HEK293 (cell line): ENCODE measurements at regions not wholly inside any gene's neighbourhood (a gene's known extent, or its start where the extent isn't known, plus 50 kb on each side); places are given as distances from the start of the nearest gene placed in this dataset.

Experiments used
- CTCF ChIA-PET: fragments of 350-600 bp; formaldehyde crosslinking; extraction: SDS; loops from one replicate; lab custom pipeline; 2021; ENCODE audit warnings: antibody characterized with exemption; lab: Yijun Ruan, JAX
- POLR2A ChIA-PET: fragments of 300-600 bp; formaldehyde crosslinking; extraction: SDS; loops from one replicate; lab custom pipeline; 2020; ENCODE audit warnings: antibody characterized with exemption, inconsistent platforms; lab: Yijun Ruan, JAX
- H3K27ac ChIP-seq: fragments of 200-500 bp; sonication (Bioruptor generic); 2 replicates; pipeline ENCODE4 v1.5.1; 2014; ENCODE audit warnings: low read depth, low read length, control low read depth, inconsistent platforms; ENCODE audit errors: extremely low read depth
- H3K36me3 ChIP-seq, 2 experiments: fragments of 200-500 bp in 1 of 2; sonication (Bioruptor generic) in 1 of 2; 1 replicate in 1 of 2; 2 replicates in 1 of 2; pipeline ENCODE4 v1.5.1; 2014 to 2017; ENCODE audit warnings: inconsistent platforms in 2 of 2, low read length in 2 of 2; ENCODE audit not compliant: control insufficient read depth in 2 of 2, insufficient read depth in 1 of 2
- H3K4me1 ChIP-seq: fragments of 200-500 bp; sonication (Bioruptor generic); 2 replicates; pipeline ENCODE4 v1.5.1; 2014; ENCODE audit warnings: mild to moderate bottlenecking, low read length, inconsistent platforms; ENCODE audit not compliant: control insufficient read depth, insufficient read depth
- H3K4me3 ChIP-seq: 2 replicates; pipeline ENCODE4 v1.5.1; 2011; ENCODE audit warnings: low read depth, mild to moderate bottlenecking, control low read depth, low read length, moderate library complexity
- H3K9me3 ChIP-seq: fragments of 200-500 bp; sonication (Bioruptor generic); 2 replicates; pipeline ENCODE4 v1.5.1; 2014; ENCODE audit warnings: low read depth, low read length, inconsistent platforms; ENCODE audit not compliant: control insufficient read depth, insufficient read depth
- BCL11A ChIP-seq: fragments of 450-650 bp; formaldehyde crosslinking; IDR thresholded peaks from 2 replicates; pipeline ENCODE4 v1.5.1; 2016; ENCODE audit warnings: low read depth, missing biosample characterization, missing genetic modification characterization
- BCL11B ChIP-seq: fragments of 450-650 bp; formaldehyde crosslinking; IDR thresholded peaks from 2 replicates; pipeline ENCODE4 v1.5.1; 2016; ENCODE audit warnings: low read depth, missing biosample characterization, missing genetic modification characterization
- GFI1B ChIP-seq: fragments of 450-650 bp; formaldehyde crosslinking; IDR thresholded peaks from 2 replicates; pipeline ENCODE4 v1.5.1; 2016; ENCODE audit warnings: missing biosample characterization, missing genetic modification characterization
- KLF10 ChIP-seq: fragments of 450-650 bp; IDR thresholded peaks from 2 replicates; pipeline ENCODE4 v1.5.1; 2018; ENCODE audit warnings: missing biosample characterization, mild to moderate bottlenecking, missing genetic modification characterization
- SETDB1 ChIP-seq: IDR thresholded peaks from one replicate; pipeline ENCODE4 v1.6.1; 2017; ENCODE audit warnings: mild to moderate bottlenecking, low read length, moderate library complexity, mixed read lengths; ENCODE audit not compliant: insufficient read length
- TCF7L2 ChIP-seq: IDR thresholded peaks from 2 replicates; pipeline ENCODE4 v1.6.1; 2011; ENCODE audit warnings: low read depth, mild to moderate bottlenecking, inconsistent platforms, low read length, moderate library complexity, borderline replicate concordance
- ZBTB20 ChIP-seq: fragments of 450-650 bp; formaldehyde crosslinking; IDR thresholded peaks from 2 replicates; pipeline ENCODE4 v1.5.1; 2016; ENCODE audit warnings: missing biosample characterization, missing genetic modification characterization
- ZNF114 ChIP-seq: fragments of 450-650 bp; formaldehyde crosslinking; IDR thresholded peaks from 2 replicates; pipeline ENCODE4 v1.5.0; 2017; ENCODE audit warnings: missing biosample characterization, missing genetic modification characterization
- ZNF121 ChIP-seq: fragments of 450-650 bp; formaldehyde crosslinking; IDR thresholded peaks from 2 replicates; pipeline ENCODE4 v1.5.1; 2016; ENCODE audit warnings: missing biosample characterization, missing genetic modification characterization
- ZNF138 ChIP-seq: fragments of 450-650 bp; formaldehyde crosslinking; IDR thresholded peaks from 2 replicates; pipeline ENCODE4 v1.5.1; 2016; ENCODE audit warnings: missing biosample characterization, missing genetic modification characterization, borderline replicate concordance
- ZNF16 ChIP-seq: fragments of 450-650 bp; formaldehyde crosslinking; IDR thresholded peaks from 2 replicates; pipeline ENCODE4 v1.5.1; 2016; ENCODE audit warnings: low read depth, missing biosample characterization, missing genetic modification characterization
- ZNF211 ChIP-seq: fragments of 450-650 bp; formaldehyde crosslinking; IDR thresholded peaks from 2 replicates; pipeline ENCODE4 v1.5.1; 2016; ENCODE audit warnings: low read depth, missing biosample characterization, missing genetic modification characterization
- ZNF221 ChIP-seq: fragments of 450-650 bp; formaldehyde crosslinking; IDR thresholded peaks from 2 replicates; pipeline ENCODE4 v1.5.1; 2017; ENCODE audit warnings: missing biosample characterization, missing genetic modification characterization, borderline replicate concordance
- ZNF26 ChIP-seq: fragments of 450-650 bp; formaldehyde crosslinking; IDR thresholded peaks from 2 replicates; pipeline ENCODE4 v1.5.1; 2016; ENCODE audit warnings: missing biosample characterization, missing genetic modification characterization
- ZNF274 ChIP-seq, 2 experiments: fragments of 200-500 bp in 1 of 2; fragments of 450-650 bp in 1 of 2; sonication (Bioruptor generic) in 1 of 2; formaldehyde crosslinking in 1 of 2; IDR thresholded peaks; 2 replicates each; pipeline versions ENCODE4 v1.5.1 to v1.6.1; 2014 to 2016; ENCODE audit warnings: borderline replicate concordance in 1 of 2, inconsistent platforms in 1 of 2, low read length in 1 of 2, missing biosample characterization in 1 of 2, missing genetic modification characterization in 1 of 2
- ZNF391 ChIP-seq: fragments of 450-650 bp; formaldehyde crosslinking; IDR thresholded peaks from 2 replicates; pipeline ENCODE4 v1.5.1; 2016; ENCODE audit warnings: low read depth, missing biosample characterization, missing genetic modification characterization, borderline replicate concordance
- ZNF404 ChIP-seq: fragments of 450-650 bp; formaldehyde crosslinking; IDR thresholded peaks from 2 replicates; pipeline ENCODE4 v1.5.1; 2017; ENCODE audit warnings: missing biosample characterization, missing genetic modification characterization
- ZNF433 ChIP-seq: fragments of 450-650 bp; formaldehyde crosslinking; IDR thresholded peaks from 2 replicates; pipeline ENCODE4 v1.5.1; 2016; ENCODE audit warnings: missing biosample characterization, missing genetic modification characterization, low read depth
- ZNF530 ChIP-seq: fragments of 450-650 bp; formaldehyde crosslinking; IDR thresholded peaks from 2 replicates; pipeline ENCODE4 v1.5.1; 2016; ENCODE audit warnings: low read depth, missing biosample characterization, missing genetic modification characterization
- ZNF571 ChIP-seq: fragments of 450-650 bp; formaldehyde crosslinking; IDR thresholded peaks from 2 replicates; pipeline ENCODE4 v1.5.0; 2017; ENCODE audit warnings: missing biosample characterization, missing genetic modification characterization
- ZNF785 ChIP-seq: fragments of 450-650 bp; formaldehyde crosslinking; IDR thresholded peaks from 2 replicates; pipeline ENCODE4 v1.5.1; 2016; ENCODE audit warnings: missing biosample characterization, missing genetic modification characterization
- TF ChIP-seq, protein P1 (sequence below): fragments of 450-650 bp; IDR thresholded peaks from 2 replicates; pipeline ENCODE4 v1.5.1; 2018; ENCODE audit warnings: missing biosample characterization, mild to moderate bottlenecking, missing genetic modification characterization
- TF ChIP-seq, protein P2 (sequence below): fragments of 450-650 bp; formaldehyde crosslinking; IDR thresholded peaks from 2 replicates; pipeline ENCODE4 v1.5.1; 2016; ENCODE audit warnings: missing biosample characterization, missing genetic modification characterization

GRCh38 chr14:87283547-87283946 lies 709.4 kb downstream of the GALC start (continued):
- TF ChIP-seq, protein P1, sequence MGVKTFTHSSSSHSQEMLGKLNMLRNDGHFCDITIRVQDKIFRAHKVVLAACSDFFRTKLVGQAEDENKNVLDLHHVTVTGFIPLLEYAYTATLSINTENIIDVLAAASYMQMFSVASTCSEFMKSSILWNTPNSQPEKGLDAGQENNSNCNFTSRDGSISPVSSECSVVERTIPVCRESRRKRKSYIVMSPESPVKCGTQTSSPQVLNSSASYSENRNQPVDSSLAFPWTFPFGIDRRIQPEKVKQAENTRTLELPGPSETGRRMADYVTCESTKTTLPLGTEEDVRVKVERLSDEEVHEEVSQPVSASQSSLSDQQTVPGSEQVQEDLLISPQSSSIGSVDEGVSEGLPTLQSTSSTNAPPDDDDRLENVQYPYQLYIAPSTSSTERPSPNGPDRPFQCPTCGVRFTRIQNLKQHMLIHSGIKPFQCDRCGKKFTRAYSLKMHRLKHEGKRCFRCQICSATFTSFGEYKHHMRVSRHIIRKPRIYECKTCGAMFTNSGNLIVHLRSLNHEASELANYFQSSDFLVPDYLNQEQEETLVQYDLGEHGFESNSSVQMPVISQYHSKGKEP (tag by site-specific recombination): no peak
- TF ChIP-seq, protein P2, sequence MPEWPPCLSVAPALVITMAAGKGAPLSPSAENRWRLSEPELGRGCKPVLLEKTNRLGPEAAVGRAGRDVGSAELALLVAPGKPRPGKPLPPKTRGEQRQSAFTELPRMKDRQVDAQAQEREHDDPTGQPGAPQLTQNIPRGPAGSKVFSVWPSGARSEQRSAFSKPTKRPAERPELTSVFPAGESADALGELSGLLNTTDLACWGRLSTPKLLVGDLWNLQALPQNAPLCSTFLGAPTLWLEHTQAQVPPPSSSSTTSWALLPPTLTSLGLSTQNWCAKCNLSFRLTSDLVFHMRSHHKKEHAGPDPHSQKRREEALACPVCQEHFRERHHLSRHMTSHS: no peak
- TF ChIP-seq, all 188 proteins: peak for 0

DNA sequence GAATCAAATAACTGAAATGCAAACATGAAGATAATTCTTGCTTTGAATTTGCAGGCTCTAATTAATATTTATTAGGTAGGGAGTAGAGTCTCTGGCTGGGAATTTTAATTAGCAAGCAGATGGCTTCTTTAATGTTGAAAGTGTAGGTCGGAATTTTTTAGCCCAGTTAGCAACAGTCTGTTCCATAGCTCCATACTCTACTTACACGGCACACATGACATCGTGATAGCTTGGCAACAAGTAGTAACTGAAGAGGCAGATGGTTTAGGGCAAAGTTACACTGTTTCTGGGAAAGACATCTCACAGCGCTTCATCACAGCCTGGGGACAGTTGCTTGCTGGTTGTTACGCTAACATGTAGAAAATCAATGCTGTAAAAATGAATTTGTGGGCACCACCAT lies 710.7 kb downstream of the GALC start:
- no peak overlapping the region for H3K4me3 ChIP-seq
- no peak overlapping the region for H3K27ac ChIP-seq
- POLR2A ChIA-PET: no interaction called here
- no peaks in the 10 kb centered on the region for H3K9me3 ChIP-seq
- TF ChIP-seq ZNF138 (tag by site-specific recombination): no peak
- TF ChIP-seq GFI1B (tag by site-specific recombination): no peak
- no peak for TF ChIP-seq SETDB1
- TF ChIP-seq ZNF221: no peak
- TF ChIP-seq, all 188 proteins: peak for 0
- CTCF ChIA-PET: no interaction called here
- Histone ChIP-seq H3K4me1 (no peaks in the 10 kb centered on the region), H3K36me3 (no peaks in the 10 kb centered on the region)

DNA sequence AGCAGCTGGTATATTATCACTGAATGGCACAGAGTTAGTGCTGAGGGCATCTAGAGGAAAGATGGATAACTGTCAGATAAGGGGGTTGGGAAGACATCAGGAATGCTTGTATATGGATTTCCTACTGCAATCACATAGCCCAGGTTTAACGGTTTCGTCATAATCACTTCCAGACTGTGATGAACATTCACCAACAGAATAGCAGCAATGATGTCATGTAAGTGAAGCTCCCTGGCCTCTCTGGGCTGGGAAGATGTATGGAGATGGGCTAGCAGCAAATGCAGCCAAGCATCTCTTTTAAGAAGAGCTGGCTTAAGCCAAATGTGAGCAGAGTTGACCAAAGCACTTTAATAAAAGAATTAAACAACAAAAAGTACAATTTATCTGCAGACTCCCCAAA lies 714.6 kb downstream of the GALC start:
- ChIA-PET POLR2A (no interaction called here), CTCF (no interaction called here)
- no peak overlapping the region for H3K4me3 ChIP-seq
- H3K4me1 ChIP-seq: no peaks in the 10 kb centered on the region
- H3K36me3 ChIP-seq: no peaks in the 10 kb centered on the region
- TF ChIP-seq ZNF274 (IDR thresholded peaks at IDR 0.05; ENCODE audit: low read length) (no peak), ZNF274 (tag by site-specific recombination; IDR thresholded peaks at IDR 0.05; ENCODE audit: borderline replicate concordance) (no peak), ZNF211 (no peak), ZNF530 (tag by site-specific recombination) (no peak), KLF10 (tag by site-specific recombination) (no peak), ZNF121 (no peak)
- TF ChIP-seq, all 188 proteins: peak for 0
- Histone ChIP-seq H3K27ac (no peak overlapping the region), H3K9me3 (no peaks in the 10 kb centered on the region)

GRCh38 chr14:87271331-87271730 lies 721.7 kb downstream of the GALC start:
- no peak overlapping the region for H3K27ac ChIP-seq

More at GRCh38 chr14:87271331-87271730, 721.7 kb downstream of the GALC start:
- H3K4me1 ChIP-seq: no peaks in the 10 kb centered on the region
- no peaks in the 10 kb centered on the region for H3K36me3 ChIP-seq
- no peaks in the 10 kb centered on the region for H3K9me3 ChIP-seq
- H3K4me3 ChIP-seq: no peak overlapping the region
- no peak for TF ChIP-seq ZNF785 (tag by site-specific recombination)
- TF ChIP-seq ZNF26 (tag by site-specific recombination): no peak
- no peak for TF ChIP-seq ZNF16 (tag by site-specific recombination)
- no peak for TF ChIP-seq ZNF404 (tag by site-specific recombination)
- TF ChIP-seq BCL11B: no peak
- no peak for TF ChIP-seq ZNF433 (tag by site-specific recombination)
- TF ChIP-seq ZBTB20: no peak
- TF ChIP-seq, protein P2: no peak
- no peak for TF ChIP-seq ZNF391 (tag by site-specific recombination)
- TF ChIP-seq TCF7L2: no peak
- no peak for TF ChIP-seq BCL11A (tag by site-specific recombination)
- no peak for TF ChIP-seq ZNF571 (tag by site-specific recombination)
- TF ChIP-seq ZNF114 (tag by site-specific recombination): no peak
- CTCF ChIA-PET: no interaction called here
- POLR2A ChIA-PET: no interaction called here
